HT-29 (cell line): ENCODE measurements at regions not wholly inside any gene's neighbourhood (a gene's known extent, or its start where the extent isn't known, plus 50 kb on each side); places are given as distances from the start of the nearest gene placed in this dataset.

ENCODE experiments used
- DNase-seq: peaks from one replicate; pipeline ENCODE4 v3.0.0-alpha.2; 2015; ENCODE audit warnings: low spot score

DNA sequence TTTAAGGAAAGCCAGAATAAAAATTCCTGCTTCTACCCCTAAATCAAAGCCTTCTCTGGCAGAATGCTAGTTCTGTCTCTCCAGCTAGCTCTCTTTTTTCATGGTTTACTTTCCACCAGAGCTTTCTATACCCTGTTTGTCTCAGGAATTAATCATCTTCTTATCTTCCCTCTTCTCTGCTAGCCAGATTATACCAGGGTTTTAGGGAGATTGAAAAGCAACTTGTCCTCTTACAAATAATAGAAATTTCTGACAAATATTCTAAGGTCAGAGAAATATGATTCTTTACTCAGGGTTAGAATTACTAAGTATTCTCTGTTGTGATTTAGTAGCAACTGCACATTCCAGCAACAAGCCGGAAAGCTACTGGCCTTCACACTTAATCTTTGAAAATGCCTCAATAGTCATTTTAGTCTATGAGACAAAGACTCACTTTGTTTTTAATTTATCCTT, 166.4 kb downstream of the TANC2 start:
- DNase-seq, result no peak

DNA sequence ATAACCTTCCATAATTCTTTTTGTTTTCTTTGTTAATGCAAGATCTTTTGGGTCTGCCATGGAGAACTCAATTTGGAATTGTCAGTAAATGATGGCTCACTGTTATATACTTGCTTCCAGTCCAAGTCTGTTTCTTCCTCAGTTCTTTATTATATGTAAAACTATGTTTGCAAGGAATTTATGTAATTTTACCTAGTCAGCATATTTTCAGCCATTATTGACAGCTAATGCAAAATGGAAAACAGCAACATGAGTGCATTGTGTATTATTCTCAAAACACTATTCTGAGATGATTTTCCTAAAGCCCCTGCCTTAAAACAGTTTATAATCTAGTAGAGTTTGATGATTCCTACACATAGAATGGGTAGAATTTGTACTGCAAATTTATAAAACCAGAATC, 167.5 kb downstream of the TANC2 start:
- no peak for DNase-seq

DNA sequence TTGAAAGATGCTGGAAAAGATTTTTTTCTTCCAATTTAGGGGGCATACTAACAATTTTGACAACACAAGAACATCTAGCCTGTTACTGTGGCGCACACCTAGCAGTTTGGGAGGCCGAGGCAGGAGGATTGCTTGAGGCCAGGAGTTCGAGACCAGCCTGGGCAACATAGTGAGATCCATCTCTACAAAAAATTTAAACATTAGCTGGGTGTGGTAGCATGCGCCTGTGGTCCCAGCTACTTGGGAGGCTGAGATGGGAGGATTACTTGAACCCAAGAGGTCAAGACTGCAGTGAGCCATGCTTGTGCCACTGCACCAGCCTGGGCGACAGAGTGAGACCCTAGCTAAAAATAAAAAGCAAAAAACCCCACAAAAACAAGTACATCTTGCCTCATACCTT, 168.8 kb downstream of the TANC2 start:
- no peak for DNase-seq

DNA sequence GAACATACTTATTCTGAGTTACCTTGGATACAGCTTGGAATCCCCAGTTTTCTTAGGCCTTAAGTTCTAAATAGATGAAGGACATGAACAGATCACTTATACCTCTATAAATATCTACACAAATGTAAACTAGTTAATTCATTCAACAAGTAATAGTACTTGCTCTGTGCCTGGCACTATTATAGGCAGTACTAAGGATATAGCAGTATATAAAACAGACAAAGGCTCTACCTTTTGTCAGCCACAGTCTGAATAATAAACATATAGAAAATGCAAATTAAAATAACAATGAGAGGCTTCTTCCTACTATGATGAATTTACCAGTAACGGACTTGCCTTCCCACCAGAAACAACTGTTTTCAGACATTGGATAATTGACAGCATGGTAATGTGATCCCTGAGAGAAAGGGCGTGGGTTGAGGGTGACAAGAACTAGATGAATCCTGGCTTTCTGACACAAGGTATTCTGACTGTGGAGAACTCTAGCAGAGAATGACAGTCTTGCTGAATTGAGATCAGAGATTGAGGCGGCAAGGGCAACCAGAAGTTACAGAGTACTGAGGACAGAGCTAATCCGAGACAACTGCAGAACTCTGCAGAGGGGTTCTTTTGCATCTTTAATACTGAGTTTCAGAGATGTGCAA, 170.5 kb downstream of the TANC2 start:
- DNase-seq, result no peak

DNA sequence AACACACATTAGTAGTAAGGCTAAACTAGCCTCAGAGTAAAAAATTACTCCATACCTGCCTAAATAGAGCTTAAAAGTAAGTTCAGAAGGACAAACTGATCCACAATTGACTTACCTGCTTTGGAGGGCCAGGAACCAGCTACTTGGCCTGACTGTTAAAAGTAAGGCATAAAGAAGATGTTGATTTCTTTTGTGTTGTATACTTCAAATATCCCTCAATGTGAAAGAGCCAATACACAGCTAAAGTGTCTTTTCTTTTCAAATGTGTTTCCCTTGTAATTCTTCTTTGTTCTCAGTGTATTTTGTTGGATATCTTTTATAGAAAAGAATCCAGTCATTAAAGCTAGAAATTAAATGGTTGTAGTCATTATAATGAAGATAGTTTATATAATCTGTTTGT, 171.1 kb downstream of the TANC2 start:
- DNase-seq, result no peak

DNA sequence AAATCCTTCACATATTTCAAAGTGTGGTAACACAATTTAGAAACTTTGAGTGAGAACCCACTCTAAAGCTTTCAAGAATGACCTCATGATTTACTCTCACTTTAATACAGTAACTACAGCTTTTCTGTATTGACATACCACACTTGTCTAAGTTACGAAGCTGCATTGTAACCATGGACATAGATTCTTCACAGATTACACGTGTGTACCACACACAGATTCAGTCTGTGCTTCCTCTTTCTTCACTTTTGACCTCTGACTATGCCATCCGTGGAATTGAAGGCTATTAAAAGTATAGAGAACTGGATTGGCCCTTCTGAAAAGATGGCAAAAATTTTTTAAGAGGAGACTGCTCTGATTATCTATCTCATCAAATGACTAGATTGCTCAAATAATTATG, 172.7 kb downstream of the TANC2 start:
- no peak for DNase-seq

DNA sequence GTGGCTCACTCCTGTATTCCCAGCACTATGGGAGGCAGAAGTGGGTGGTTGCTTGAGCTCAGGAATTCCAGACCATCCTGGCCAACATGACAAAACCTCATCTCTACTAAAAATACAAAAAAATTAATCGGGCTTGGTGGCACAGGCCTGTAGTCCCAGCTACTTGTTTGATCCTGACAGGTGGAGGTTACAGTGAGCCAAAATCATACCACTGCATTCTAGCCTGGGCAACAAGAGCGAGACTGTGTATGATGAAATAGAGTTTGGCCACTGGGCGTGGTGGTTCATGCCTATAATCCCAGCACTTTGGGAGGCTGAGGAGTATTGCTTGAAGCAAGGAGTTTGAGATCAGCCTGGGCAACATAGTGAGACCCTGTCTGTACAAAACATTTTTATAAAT, 173.3 kb downstream of the TANC2 start:
- DNase-seq, result no peak

DNA sequence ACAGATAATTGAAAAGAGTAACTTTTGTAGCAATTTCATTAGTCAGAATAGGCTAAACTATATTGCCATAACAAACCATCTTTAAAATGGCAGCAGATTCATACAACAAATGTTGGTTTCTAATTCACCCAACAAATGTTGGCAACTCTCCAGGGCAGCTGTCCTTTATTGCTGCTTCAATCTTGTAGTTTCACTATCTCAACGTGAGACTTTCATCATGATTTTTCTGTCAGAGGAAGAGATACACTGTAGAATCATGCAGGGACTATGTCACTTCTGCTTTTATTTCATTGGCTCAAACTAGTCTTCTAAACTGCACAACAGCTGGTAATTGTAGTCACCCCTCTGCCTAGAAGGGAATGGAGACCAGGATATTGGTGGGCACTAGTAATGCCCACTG, 174.2 kb downstream of the TANC2 start:
- peak; percentile 19 for DNase-seq

DNA sequence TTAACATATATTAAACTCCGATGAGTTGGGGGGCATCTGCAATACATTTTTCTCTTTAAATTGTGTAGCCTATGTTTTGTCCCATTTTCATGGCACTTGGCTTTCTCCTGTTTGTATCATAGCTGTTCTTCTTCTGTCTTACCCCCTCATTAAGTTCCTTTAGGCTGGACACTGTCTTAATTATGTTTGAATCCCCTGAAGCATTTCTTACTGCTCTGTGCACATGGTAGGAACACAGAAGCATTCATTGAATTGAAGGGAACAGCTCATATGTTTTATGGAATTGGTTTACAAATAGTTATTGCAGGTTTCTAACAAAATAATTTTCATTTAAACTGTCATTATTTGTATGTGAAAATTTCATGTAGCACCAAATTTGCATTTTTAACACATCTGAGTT, 176.8 kb downstream of the TANC2 start:
- no peak for DNase-seq

DNA sequence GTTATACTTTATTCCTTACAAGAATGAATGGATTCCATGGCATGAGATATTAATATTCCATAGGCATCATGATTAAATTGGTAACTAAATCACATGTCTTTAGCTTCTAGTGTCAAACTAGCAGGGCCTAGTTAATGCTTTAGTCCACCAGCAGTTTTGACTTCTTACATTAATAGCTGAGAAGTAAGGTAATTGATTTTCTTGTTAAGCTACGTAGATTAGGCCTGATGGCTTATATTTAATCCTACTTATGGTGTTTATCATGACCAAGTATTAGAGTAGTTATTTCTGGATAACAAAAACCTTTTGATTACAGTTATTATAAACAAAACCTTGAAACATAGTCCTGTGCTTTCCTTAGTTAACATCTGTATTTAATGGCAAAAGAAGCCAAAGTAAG, 184.5 kb downstream of the TANC2 start:
- DNase-seq, result no peak

DNA sequence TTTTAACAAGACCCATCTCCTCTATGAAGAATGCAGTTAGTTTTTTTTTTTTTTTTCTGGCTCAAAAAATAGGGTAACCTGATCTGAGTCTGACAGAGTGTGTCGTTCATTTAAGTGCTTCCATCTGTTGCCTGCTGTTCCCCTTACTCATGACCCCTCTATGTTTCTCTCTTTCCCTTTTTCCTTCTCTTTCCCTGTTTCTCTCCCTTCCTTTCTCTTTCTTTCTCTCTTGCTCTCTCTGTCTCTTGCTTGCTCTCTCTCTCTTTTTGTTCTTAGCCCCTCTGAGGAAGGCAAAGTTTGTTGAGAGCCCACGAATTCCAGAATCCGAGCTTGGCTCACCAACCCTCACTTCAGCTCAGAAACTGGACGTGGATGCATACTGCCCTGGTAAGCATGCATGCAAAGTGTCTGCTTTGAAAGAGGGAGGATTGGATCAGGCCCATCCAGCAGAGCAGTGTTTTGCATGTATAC, 185.0 kb downstream of the TANC2 start:
- DNase-seq, result no peak

DNA sequence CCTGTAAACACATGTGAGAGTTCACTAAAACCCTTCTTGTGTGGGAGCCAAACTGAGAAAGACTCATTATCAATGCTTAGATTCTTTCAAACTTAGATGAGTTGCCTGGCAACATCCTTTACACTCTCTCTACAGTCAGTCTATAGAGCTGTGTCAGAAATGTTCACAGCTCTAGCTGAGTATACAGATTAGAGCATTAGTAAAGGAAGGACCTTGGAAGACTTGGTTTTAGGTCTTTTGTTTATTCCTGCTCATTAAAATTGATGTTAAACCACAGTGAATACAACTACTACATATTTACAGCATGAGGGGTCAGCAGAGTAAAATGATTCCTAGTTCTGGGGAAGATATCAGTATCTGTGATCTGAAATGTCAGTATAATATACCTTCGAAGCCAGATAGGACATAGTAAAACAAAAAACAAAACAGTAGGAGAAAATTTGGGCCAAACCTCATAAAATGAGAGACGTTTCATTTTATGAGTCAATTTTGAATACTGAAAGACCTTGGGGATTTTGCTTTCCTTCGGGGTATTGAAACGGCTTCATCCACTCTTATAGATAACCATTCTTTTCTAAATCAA, 186.0 kb downstream of the TANC2 start:
- no peak for DNase-seq

DNA sequence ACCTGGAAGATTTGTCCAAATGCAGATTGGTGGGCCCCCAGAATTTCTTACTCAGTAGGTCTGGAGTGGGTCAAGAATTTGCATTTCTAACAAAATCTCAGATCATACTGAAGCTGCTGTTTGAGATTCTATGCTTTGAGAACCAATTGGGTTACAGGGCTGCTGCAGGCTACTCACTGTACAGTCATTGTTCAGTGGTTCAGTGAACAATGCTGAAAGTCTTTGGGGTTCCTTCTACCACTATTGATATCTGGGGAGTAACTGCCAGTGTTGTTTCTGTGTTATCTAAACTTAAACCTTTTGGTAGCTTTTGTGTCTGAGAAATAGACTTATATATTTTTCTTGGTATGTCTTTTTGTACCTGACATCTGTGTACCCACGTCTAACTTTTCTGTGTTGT, 187.5 kb downstream of the TANC2 start:
- no peak for DNase-seq

DNA sequence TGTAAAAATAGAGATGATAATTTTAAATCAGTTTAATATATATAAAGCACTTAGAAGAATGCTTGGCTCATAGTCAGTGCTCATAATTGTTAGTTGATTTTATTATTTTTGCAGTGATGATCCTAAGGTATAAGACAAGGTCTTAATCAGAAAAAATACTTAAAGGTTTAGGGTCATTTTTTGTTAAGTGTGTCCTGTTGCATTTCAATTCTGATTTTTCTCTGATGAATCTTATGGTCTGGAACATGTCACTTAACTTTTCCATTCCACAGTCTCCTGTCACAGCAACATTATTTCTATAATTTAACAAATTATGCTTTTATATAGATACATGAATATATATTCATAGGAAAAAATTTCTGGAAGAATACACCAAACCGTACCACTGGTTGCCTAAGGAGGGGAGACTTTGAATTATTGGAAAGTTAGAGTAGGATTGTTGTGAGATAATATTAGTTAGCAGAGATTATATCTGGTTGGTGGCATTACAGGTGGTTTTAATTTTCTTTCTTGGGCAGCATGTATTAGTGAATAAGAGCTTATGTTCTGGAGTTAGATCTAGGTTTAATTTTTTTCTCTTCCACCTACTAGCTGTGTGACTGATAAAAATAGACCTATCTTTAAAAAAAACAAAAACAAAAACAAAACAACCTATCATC, 188.7 kb downstream of the TANC2 start:
- DNase-seq, result no peak

DNA sequence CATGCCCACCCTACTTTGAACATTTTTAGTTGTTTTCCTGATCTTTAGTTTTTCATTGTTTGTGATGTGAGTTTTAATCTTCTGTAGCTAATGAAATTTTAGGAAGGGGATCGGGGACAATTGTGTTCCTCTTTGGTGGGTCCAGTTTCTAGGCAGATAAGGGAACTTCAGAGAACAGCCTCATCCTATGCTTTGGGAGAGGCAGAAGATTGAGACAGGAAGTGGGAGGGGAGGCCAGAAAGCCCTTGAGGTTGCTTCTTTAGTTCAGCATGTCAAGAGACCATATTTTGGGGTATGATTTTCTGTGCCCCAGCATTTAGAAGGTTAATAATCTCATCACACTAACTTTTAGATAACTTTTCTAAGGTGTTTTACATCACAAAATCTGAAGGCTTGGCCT, 191.0 kb downstream of the TANC2 start:
- DNase-seq, result no peak

DNA sequence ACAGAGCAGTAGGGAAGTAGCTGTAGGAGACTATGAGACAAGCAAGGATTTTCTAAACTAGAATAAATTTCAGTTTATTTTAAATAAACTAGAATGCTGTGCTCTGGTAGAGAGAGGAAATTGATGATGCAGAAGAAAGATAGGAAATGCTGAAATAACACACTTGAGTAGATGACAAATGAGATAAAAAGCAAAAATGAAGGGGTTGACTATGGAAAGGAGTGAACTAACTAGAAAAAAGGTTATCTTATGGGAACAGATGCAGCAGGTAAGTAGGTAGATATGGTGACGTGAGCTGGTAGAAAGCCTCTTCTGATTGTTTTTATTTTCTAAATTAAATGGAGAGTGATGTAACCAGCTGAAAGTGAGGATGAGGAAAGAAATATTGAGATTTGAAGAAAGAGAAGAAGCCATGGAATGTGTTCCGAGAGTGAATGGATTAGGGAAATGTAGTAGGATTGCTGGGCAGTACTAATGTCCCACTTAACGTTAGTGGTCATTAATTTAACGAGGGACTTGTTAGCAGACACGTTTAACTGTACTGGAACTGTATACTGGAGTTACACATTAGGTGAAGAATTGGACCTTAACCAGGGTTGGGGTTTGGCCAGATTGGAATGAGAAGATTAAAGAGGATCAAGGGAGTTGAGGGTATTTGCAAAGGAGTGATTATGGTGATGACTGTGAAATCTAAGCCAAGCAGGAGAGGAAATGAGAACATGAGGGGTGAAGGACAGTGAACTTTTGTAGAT, 196.5 kb downstream of the TANC2 start:
- DNase-seq, result no peak

DNA sequence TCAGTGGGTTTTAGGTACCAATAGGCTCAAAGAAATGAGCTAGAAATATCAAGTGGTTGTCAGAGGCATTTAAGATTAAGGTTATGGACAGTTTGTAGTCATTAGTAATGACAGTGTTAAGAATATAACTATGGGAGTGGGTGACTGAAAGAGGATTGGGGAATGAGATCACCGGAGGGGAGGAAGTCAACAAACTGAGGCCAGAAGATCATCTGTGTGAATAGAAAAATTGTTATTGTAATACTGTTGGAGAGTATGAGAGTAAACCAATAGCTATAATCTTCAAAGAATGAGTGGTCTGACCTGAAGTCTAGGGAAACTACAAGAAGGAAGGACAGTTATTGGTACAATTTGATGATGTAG, 197.1 kb downstream of the TANC2 start:
- DNase-seq, result no peak

DNA sequence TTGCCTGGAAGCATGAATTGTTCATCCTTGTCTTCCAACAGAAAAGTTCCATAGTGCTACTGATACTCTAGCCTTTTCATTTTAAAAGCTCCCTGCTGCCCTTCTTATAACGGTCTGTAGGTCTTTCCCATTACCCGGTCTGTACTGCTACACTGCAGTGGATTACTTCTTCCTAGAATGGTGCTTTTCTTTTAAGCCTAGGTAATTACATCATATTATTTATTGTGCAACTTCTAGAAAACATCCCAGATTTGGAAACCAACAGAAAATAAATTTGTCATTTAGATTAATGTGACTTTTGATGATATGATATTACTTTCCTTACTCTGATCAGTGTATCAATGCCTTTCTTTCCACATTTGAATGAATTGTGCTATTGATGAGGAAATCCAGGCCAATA, 199.4 kb downstream of the TANC2 start:
- no peak for DNase-seq

DNA sequence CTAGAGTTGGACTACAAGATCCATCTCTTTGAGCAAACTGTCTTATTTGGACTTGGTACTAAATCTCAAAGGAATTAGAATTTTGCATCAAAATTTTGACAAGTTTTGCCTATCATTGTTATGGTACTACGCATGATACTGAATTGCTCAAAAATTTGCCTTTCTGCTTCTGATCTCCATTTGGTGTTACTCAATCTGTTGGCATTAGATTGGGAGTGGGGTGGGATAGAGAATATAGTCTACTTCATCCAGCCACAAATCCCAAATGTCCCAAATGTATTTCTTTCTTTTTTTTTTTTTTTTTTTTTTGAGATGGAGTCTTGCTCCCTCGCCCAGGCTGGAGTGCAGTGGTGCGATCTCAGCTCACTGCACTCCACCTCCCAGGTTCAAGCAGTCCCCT, 204.8 kb downstream of the TANC2 start:
- DNase-seq, result no peak

DNA sequence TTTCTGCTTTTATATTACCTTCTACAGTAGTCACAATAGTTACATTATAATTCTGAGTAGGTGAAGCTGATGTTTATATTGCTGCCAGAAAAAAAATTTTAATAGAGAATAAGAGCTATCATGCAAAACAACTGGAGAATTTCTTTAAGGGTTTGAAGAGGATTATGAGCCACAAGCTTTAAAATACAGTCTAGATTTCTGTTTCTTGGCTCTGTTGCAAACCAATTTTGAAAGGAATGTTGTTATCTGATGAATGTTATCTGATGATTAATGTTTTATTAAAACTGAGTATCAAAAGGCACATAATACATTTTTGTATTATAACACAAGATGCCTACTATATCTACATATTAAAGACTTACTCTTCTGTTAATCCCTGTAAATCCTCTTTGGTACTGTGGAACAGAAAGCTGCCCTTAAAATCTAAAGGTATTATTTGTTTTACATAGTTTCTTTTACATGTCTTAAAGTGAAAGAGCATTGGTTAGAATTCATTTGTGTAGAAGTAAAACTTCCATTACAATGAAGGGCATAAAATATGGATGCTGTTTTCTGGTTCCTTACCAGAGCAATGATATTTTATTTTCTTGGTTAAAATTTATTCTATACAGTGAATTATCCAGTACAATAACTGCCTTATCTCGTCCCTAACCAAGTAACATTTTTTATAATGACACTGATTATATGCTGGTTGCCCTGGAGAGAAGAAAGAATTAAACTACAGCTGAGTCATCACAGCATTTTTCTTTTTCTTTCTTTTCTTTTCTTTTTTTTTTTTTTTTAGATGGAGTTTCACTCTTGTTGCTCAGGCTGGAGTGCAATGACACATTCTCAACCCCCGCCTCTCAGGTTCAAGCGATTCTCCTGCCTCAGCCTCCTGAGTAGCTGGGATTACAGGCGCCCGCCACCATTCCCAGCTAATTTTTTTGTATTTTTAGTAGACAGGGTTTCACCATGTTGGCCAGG, 205.7 kb downstream of the TANC2 start:
- peak; percentile 17 for DNase-seq

DNA sequence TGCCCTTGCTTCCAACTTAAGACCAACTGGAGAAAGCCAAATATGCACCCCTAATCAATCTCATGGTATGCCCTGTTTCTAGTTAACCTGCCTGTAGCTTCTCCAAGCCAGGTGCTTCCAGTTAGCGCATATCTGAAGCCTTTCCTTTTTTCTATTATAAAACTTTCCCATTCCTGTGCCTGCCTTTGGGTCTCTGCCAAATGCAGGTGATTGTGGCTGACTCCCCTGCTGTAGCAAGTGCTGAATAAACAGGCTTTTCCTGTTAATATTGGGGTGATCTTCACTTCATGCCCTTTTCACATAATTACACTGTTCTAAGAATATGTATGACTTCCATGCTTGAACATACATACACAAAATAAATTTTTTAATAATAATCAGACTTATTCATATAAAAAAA, 207.4 kb downstream of the TANC2 start:
- peak; percentile 25 for DNase-seq
